SIG-M5 treated with dmso at 0.1 percent for 504 hours (cell line): ENCODE measurements at regions not wholly inside any gene's neighbourhood (a gene's known extent, or its start where the extent isn't known, plus 50 kb on each side); places are given as distances from the start of the nearest gene placed in this dataset.
"Not testable (repeated sequence)": the region's sequence is repeated elsewhere in the genome, so short reads cannot be mapped to it uniquely, and the experiment has no call there.

Experiments used
- DNase-seq: peaks from one replicate; lab custom pipeline; 2025; ENCODE audit not compliant: unreplicated experiment; lab: John Stamatoyannopoulos, UW

DNA sequence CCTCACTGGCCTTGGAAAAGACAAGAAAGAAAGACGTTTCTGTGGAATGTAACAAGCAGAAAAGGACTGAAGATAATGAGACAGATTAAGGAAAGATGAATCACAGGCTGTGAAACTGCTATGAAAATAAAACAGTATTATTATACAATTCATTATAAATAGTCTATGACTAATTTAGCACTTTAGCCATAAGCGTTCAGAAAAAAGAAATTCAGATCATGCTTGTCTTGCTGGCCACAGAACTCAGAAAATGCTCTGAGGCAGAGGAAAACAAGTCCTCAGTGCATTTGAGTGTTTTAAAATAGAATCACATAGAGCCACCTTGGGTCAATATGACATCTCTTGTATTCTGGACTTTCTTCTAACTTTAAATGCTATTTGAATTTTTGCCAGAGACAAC lies 65.9 kb upstream of the NBPF26 start:
- not testable (repeated sequence) for DNase-seq

DNA sequence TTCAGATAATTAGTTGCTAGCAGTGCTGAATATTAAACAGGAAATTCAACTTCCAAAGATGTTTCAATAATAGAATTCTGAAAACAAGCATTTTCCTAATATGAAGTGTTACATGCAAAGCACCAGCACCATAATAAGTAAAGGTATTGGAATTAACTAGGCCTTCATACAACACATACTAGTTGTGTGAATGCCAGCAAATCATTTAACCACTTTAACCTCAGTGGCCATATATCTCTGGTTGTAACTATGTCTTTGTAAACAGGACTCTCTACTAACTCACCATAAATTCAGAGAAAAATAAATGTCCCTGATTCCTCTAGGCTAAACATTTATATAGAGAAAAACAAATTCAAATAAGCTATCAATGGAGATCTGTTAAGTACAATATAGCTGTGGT lies 65.1 kb upstream of the NBPF26 start:
- not testable (repeated sequence) for DNase-seq

DNA sequence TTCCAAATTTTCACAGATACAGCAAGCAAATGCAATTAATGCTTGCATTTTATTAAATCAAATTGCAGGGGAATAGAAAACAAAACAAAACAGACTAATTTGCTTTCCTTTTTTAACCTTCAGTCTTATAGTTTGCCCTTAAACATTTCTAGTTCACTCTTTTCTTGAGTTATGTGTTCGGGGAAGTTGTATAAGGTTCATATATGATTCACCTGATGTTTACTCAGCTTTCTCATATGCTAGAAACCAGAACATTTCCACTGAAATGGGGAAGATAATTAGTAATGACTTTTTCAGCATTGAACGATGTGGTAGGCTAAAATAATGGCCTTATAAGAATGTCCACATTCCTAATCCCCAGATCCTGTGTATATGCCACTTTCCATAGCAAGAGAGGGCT lies 64.6 kb upstream of the NBPF26 start:
- DNase-seq: not testable (repeated sequence)

DNA sequence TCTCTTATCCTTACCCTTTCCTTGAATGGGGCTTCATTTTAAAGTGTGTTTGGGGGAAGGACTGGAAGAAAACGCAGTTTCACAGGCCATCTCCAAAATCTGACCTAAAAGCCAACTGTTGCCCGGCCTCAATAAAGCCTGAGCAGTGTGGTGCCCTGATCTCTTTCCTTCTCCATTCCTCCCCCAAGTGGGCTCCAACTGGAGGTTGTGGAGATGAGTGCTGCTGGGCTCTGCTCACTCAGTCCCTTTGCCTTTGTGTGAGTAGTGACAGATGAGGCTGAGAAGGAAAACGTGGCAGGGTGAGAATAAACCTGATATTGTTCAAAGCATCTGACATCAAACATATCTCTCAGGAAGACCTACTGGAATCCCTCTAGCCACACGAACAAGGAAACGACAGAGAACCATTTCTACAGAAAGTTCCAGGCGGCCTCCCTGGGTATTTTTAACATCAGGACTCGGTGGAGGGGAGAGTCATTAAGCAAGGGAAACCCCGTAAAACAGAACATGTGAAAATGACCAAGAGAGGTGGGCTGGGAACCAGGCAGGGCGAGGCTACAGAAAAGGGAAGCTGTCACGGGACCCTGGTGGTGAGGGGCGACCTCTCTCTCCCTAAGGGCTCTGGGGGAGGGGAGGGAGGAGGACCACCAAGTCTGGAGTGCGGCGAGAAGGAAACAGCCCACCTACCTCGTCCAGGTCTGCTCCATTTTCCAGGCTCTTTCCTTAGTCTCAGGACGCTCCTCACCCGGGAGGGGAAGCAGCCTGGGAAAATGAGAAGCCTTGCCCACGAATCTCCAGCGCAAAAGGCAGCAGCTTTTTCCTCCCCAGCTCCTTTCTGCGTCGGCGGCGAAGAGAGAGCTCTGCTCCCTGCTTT lies 59.1 kb upstream of the NBPF26 start:
- DNase-seq: not testable (repeated sequence)

DNA sequence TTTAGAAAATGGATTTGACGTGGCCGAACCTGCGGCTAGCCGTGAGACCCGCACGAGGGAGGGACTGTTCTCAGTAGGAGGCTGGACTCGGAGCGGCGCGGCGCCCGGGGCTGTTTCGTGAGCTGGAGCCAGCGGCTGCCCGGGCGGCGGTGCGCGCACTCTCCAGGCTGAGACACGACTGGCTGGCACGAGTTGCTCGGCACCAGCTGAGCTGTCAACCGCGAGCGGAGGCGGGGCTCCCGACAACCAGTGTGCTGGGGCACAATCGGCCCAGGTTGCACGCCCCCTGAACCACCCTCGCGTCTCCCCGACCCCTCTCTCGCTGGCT lies 58.5 kb upstream of the NBPF26 start:
- DNase-seq: not testable (repeated sequence)

DNA sequence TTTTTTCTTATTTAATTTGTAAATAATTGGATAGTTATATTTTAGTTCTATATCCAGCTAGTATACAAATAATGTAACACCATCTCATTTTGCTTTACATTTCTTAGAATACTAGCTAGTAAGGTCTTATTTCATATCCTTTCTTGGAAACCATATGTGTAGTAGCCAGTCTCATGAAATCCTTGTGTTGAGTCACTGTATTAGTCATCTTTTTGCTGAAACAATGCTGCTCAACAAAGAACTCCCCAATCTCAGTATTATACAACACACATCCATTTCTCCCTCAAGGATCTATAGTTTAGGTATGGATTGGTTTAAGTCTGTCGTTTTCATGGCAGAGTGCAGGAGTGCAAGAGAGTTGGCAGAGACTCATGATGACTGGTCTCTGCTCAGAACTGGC lies 55.6 kb upstream of the NBPF26 start:
- not testable (repeated sequence) for DNase-seq
